ENCODE measurements at regions not wholly inside any gene's neighbourhood (a gene's known extent, or its start where the extent isn't known, plus 50 kb on each side); places are given as distances from the start of the nearest gene placed in this dataset.
A peak's percentile ranks its signal among the peaks of the same experiment; 100 is the strongest.

- no peaks in the 10 kb centered on the region for H3K4me1 Mint-ChIP-seq
- 43% methylated on average over 1 of the region's 4 CpGs for WGBS (ENCODE audit: insufficient coverage)
- H3K27ac ChIP-seq (ENCODE audit: low read length) = no peak overlapping the region
- TF ChIP-seq, protein P1, sequence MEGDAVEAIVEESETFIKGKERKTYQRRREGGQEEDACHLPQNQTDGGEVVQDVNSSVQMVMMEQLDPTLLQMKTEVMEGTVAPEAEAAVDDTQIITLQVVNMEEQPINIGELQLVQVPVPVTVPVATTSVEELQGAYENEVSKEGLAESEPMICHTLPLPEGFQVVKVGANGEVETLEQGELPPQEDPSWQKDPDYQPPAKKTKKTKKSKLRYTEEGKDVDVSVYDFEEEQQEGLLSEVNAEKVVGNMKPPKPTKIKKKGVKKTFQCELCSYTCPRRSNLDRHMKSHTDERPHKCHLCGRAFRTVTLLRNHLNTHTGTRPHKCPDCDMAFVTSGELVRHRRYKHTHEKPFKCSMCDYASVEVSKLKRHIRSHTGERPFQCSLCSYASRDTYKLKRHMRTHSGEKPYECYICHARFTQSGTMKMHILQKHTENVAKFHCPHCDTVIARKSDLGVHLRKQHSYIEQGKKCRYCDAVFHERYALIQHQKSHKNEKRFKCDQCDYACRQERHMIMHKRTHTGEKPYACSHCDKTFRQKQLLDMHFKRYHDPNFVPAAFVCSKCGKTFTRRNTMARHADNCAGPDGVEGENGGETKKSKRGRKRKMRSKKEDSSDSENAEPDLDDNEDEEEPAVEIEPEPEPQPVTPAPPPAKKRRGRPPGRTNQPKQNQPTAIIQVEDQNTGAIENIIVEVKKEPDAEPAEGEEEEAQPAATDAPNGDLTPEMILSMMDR (IDR thresholded peaks at IDR 0.05) = no peak
- H3K9me3 Mint-ChIP-seq = peaks cover 0 to 2% of the 10 kb centered on the region in 2 donors
- H3K4me1 ChIP-seq (ENCODE audit: control insufficient read depth, insufficient read depth, low read length) = peaks cover 3% of the 10 kb centered on the region
- no peak overlapping the region for H3K27ac Mint-ChIP-seq
- no peak overlapping the region for H3K4me3 ChIP-seq (ENCODE audit: low read length)
- intact Hi-C loops (cut with micrococcal nuclease) = no loop called here
- no peaks in the 10 kb centered on the region for H3K27me3 Mint-ChIP-seq (ENCODE audit: low read depth in 2 of 2)
- H3K27me3 ChIP-seq (ENCODE audit: control insufficient read depth, insufficient read depth, low read length) = no peaks in the 10 kb centered on the region
- DNase-seq (no peak), ATAC-seq (no peak)
- H3K4me3 Mint-ChIP-seq = no peak overlapping the region
- H3K9me3 ChIP-seq (ENCODE audit: control insufficient read depth, insufficient read depth, low read length) = no peaks in the 10 kb centered on the region
- H3K36me3 ChIP-seq (ENCODE audit: control insufficient read depth, insufficient read depth, low read length) = no peaks in the 10 kb centered on the region
- H3K36me3 Mint-ChIP-seq = no peaks in the 10 kb centered on the region
Observed at GRCh38 chr5:158413122-158413680, 554.3 kb upstream of the CLINT1 start.

GRCh38 chr5:158410976-158411375 lies 552.0 kb upstream of the CLINT1 start:
- H3K36me3 ChIP-seq (ENCODE audit: control insufficient read depth, insufficient read depth, low read length) = no peaks in the 10 kb centered on the region
- Mint-ChIP-seq H3K27me3 (ENCODE audit: low read depth in 2 of 2) (no peaks in the 10 kb centered on the region), H3K4me1 (no peaks in the 10 kb centered on the region), H3K27ac (no peak overlapping the region), H3K36me3 (no peaks in the 10 kb centered on the region), H3K9me3 (peaks cover 0 to 2% of the 10 kb centered on the region in 2 donors), H3K4me3 (no peak overlapping the region)
- ATAC-seq (no peak), DNase-seq (no peak)
- H3K27ac ChIP-seq (ENCODE audit: low read length) = no peak overlapping the region
- intact Hi-C loops (cut with micrococcal nuclease) = no loop called here
- H3K4me3 ChIP-seq (ENCODE audit: low read length) = no peak overlapping the region
- H3K27me3 ChIP-seq (ENCODE audit: control insufficient read depth, insufficient read depth, low read length) = no peaks in the 10 kb centered on the region
- H3K4me1 ChIP-seq (ENCODE audit: control insufficient read depth, insufficient read depth, low read length) = peaks cover 3% of the 10 kb centered on the region
- TF ChIP-seq, protein P1 (IDR thresholded peaks at IDR 0.05) = no peak
- H3K9me3 ChIP-seq (ENCODE audit: control insufficient read depth, insufficient read depth, low read length) = no peaks in the 10 kb centered on the region

GRCh38 chr5:158409507-158409906 lies 550.6 kb upstream of the CLINT1 start:
- intact Hi-C loops (cut with micrococcal nuclease) = no loop called here
- Mint-ChIP-seq H3K27ac (no peak overlapping the region), H3K4me1 (no peaks in the 10 kb centered on the region), H3K36me3 (no peaks in the 10 kb centered on the region), H3K9me3 (peaks cover 2% of the 10 kb centered on the region in 2 donors), H3K4me3 (no peak overlapping the region), H3K27me3 (ENCODE audit: low read depth in 2 of 2) (no peaks in the 10 kb centered on the region)
- peaks cover 3% of the 10 kb centered on the region for H3K4me1 ChIP-seq (ENCODE audit: control insufficient read depth, insufficient read depth, low read length)
- ATAC-seq = peak in 1 of 3 donors; percentile 43
- H3K36me3 ChIP-seq (ENCODE audit: control insufficient read depth, insufficient read depth, low read length) = no peaks in the 10 kb centered on the region
- H3K4me3 ChIP-seq (ENCODE audit: low read length) = no peak overlapping the region
- DNase-seq = no peak
- H3K27me3 ChIP-seq (ENCODE audit: control insufficient read depth, insufficient read depth, low read length) = no peaks in the 10 kb centered on the region
- no peaks in the 10 kb centered on the region for H3K9me3 ChIP-seq (ENCODE audit: control insufficient read depth, insufficient read depth, low read length)
- H3K27ac ChIP-seq (ENCODE audit: low read length) = no peak overlapping the region
- TF ChIP-seq, protein P1 (IDR thresholded peaks at IDR 0.05) = no peak

- Histone ChIP-seq H3K4me3 (ENCODE audit: low read length) (no peak overlapping the region), H3K36me3 (ENCODE audit: control insufficient read depth, insufficient read depth, low read length) (no peaks in the 10 kb centered on the region), H3K4me1 (ENCODE audit: control insufficient read depth, insufficient read depth, low read length) (peaks cover 3% of the 10 kb centered on the region), H3K9me3 (ENCODE audit: control insufficient read depth, insufficient read depth, low read length) (no peaks in the 10 kb centered on the region), H3K27ac (ENCODE audit: low read length) (no peak overlapping the region), H3K27me3 (ENCODE audit: control insufficient read depth, insufficient read depth, low read length) (no peaks in the 10 kb centered on the region)
- Mint-ChIP-seq H3K27me3 (ENCODE audit: low read depth in 2 of 2) (no peaks in the 10 kb centered on the region), H3K4me1 (no peaks in the 10 kb centered on the region), H3K4me3 (no peak overlapping the region), H3K9me3 (peaks cover 2 to 4% of the 10 kb centered on the region in 2 donors), H3K36me3 (no peaks in the 10 kb centered on the region), H3K27ac (no peak overlapping the region)
- TF ChIP-seq, protein P1 (IDR thresholded peaks at IDR 0.05) = no peak
- ATAC-seq (no peak), DNase-seq (no peak)
- intact Hi-C loops (cut with micrococcal nuclease) = no loop called here
Observed at GRCh38 chr5:158407824-158408195, 548.9 kb upstream of the CLINT1 start.

Measured in natural killer cell (primary cell).